Small intestine (tissue), 7 donors: ENCODE measurements at regions not wholly inside any gene's neighbourhood (a gene's known extent, or its start where the extent isn't known, plus 50 kb on each side); places are given as distances from the start of the nearest gene placed in this dataset.

Experiments
- DNase-seq, 2 donors: peaks; one replicate each; pipeline versions ENCODE4 v3.0.0 to v3.0.0-alpha.2; 2013
- FAIRE-seq: peaks from 2 replicates; lab custom pipeline; 2012; peaks lifted over from hg19 to GRCh38; lab: Jason Lieb, UNC
- H3K27ac ChIP-seq, 3 donors: one replicate each; pipeline ENCODE4 v1.5.1; 2013; ENCODE audit warnings: low read length in 2 of 3, mild to moderate bottlenecking in 2 of 3, control low read depth in 1 of 3, inconsistent platforms in 1 of 3, low read depth in 1 of 3, moderate library complexity in 1 of 3
- H3K27me3 ChIP-seq, 3 donors: one replicate each; pipeline ENCODE4 v1.6.1; 2013; ENCODE audit warnings: low read length in 3 of 3, inconsistent platforms in 1 of 3; ENCODE audit not compliant: control insufficient read depth in 3 of 3, insufficient read depth in 3 of 3
- H3K36me3 ChIP-seq, 3 donors: one replicate each; pipeline ENCODE4 v1.6.1; 2013; ENCODE audit warnings: low read length in 3 of 3, inconsistent platforms in 1 of 3, low read depth in 1 of 3, mild to moderate bottlenecking in 1 of 3, moderate library complexity in 1 of 3; ENCODE audit not compliant: control insufficient read depth in 3 of 3, insufficient read depth in 2 of 3
- H3K4me1 ChIP-seq, 3 donors: one replicate each; pipeline ENCODE4 v1.6.1; 2013; ENCODE audit warnings: low read length in 2 of 3, inconsistent platforms in 1 of 3, low read depth in 1 of 3, mild to moderate bottlenecking in 1 of 3, moderate library complexity in 1 of 3; ENCODE audit not compliant: control insufficient read depth in 3 of 3, insufficient read depth in 2 of 3
- H3K4me3 ChIP-seq, 3 donors: one replicate each; pipeline ENCODE4 v1.5.1; 2013; ENCODE audit warnings: low read length in 3 of 3, control low read depth in 1 of 3, inconsistent platforms in 1 of 3, low read depth in 1 of 3, mild to moderate bottlenecking in 1 of 3, moderate library complexity in 1 of 3
- H3K9me3 ChIP-seq, 2 donors: one replicate each; pipeline ENCODE4 v1.6.1; 2013; ENCODE audit warnings: low read depth in 1 of 2, low read length in 1 of 2; ENCODE audit not compliant: control insufficient read depth in 2 of 2, insufficient read depth in 1 of 2
- WGBS, 3 donors: extraction: QIAGEN DNeasy Blood & Tissue Kit; methylation state at CpG; one replicate each; pipeline ENCODE4 v1.1.7; 2013; 5-methylcytosine and 5-hydroxymethylcytosine counted together
- donor health status: healthy with polysubstance abuse.
- donor health status: control.
- donor health status: control.
- donor health status: Bipolar disorder and iron deficiency.
- donor health status: healthy.

DNA sequence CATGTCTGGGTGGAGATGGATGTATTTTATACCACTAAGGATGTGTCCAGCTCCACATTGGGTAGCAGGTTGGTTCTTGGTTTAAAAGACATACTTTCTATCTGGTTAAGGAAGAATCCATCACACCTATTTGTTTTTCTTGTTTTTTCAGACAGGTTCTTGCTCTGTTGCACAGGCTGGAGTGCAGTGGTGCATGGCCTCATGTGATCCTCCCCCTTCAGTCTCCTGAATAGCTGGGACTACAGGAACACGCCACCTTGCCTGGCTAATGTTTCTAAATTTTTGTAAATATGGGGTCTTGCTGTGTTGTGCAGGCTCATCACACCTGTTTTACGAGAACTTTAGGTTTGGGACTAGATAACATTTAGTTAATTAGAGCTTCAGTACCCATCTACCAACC, 80.2 kb upstream of the PRNP start:
- H3K27ac ChIP-seq, result no peak overlapping the region
- FAIRE-seq (no peak), DNase-seq (no peak)
- no peaks in the 10 kb centered on the region for H3K36me3 ChIP-seq
- peaks cover 0 to 3% (median 0%) of the 10 kb centered on the region in 3 donors for H3K4me1 ChIP-seq
- WGBS, 3 donors, result 77 to 94% (median 92%) methylated on average over 2 of the region's 2 CpGs
- no peak overlapping the region for H3K4me3 ChIP-seq
- peaks cover 0 to 5% (median 0%) of the 10 kb centered on the region in 3 donors for H3K27me3 ChIP-seq
- no peaks in the 10 kb centered on the region for H3K9me3 ChIP-seq

GRCh38 chr20:4605166-4605565, 81.1 kb upstream of the PRNP start:
- H3K27ac ChIP-seq, result no peak overlapping the region
- H3K4me3 ChIP-seq, result no peak overlapping the region
- peaks cover 0 to 5% (median 0%) of the 10 kb centered on the region in 3 donors for H3K27me3 ChIP-seq
- peaks cover 0 to 3% (median 0%) of the 10 kb centered on the region in 3 donors for H3K4me1 ChIP-seq
- no peaks in the 10 kb centered on the region for H3K36me3 ChIP-seq
- FAIRE-seq (peak; percentile 5), DNase-seq (no peak)
- 29 to 56% (median 29%) methylated on average over 4 of the region's 4 CpGs for whole genome bisulfite sequencing, 3 donors
- no peaks in the 10 kb centered on the region for H3K9me3 ChIP-seq

- no peak overlapping the region for H3K4me3 ChIP-seq
- 23 to 63% (median 28%) methylated on average over 3 of the region's 3 CpGs for WGBS, 3 donors
- peak in 1 of 2 donors; percentile 63 for DNase-seq
- H3K36me3 ChIP-seq, result no peaks in the 10 kb centered on the region
- no peaks in the 10 kb centered on the region for H3K9me3 ChIP-seq
- H3K27ac ChIP-seq, result no peak overlapping the region
- FAIRE-seq, result no peak
- H3K4me1 ChIP-seq, result peaks cover 0 to 3% (median 0%) of the 10 kb centered on the region in 3 donors
- H3K27me3 ChIP-seq, result peaks cover 0 to 5% (median 0%) of the 10 kb centered on the region in 3 donors
Measured at GRCh38 chr20:4604580-4604979, 81.7 kb upstream of the PRNP start.

DNA sequence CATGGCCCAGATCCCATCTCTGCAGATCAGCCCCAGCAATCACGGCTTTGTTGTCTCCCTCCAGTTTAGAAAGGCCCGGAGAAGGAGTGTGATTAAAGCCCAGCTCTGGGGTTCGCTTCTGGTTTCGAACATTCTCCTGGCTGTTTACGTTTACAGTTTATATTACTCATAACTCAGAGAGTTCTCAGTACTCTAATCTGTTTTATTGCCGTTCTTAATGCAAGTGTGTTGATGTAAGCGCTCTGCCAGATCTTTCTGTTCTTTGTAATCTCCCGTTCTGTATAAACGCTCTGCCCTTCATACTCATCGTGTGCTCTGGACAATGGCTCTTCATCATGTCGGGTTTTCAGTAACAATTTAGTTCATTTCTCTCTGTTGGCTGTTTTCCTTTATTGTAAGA, 82.5 kb upstream of the PRNP start:
- Histone ChIP-seq H3K27me3 (peaks cover 0 to 5% (median 0%) of the 10 kb centered on the region in 3 donors), H3K9me3 (no peaks in the 10 kb centered on the region), H3K4me1 (peaks cover 0 to 3% (median 0%) of the 10 kb centered on the region in 3 donors), H3K4me3 (no peak overlapping the region), H3K36me3 (no peaks in the 10 kb centered on the region), H3K27ac (no peak overlapping the region)
- WGBS, 3 donors, result 12 to 52% (median 34%) methylated on average over 11 of the region's 11 CpGs
- FAIRE-seq, result no peak
- DNase-seq, result peak; percentile 11 to 79

- 75 to 85% (median 81%) methylated on average over 4 of the region's 4 CpGs for WGBS, 3 donors
- no peak overlapping the region for H3K27ac ChIP-seq
- DNase-seq, result no peak
- no peaks in the 10 kb centered on the region for H3K9me3 ChIP-seq
- H3K27me3 ChIP-seq, result peaks cover 0 to 5% (median 0%) of the 10 kb centered on the region in 3 donors
- H3K4me3 ChIP-seq, result no peak overlapping the region
- H3K4me1 ChIP-seq, result peaks cover 0 to 3% (median 0%) of the 10 kb centered on the region in 3 donors
- no peak for FAIRE-seq
- no peaks in the 10 kb centered on the region for H3K36me3 ChIP-seq
Measured at GRCh38 chr20:4602297-4602631, 84.0 kb upstream of the PRNP start.

DNA sequence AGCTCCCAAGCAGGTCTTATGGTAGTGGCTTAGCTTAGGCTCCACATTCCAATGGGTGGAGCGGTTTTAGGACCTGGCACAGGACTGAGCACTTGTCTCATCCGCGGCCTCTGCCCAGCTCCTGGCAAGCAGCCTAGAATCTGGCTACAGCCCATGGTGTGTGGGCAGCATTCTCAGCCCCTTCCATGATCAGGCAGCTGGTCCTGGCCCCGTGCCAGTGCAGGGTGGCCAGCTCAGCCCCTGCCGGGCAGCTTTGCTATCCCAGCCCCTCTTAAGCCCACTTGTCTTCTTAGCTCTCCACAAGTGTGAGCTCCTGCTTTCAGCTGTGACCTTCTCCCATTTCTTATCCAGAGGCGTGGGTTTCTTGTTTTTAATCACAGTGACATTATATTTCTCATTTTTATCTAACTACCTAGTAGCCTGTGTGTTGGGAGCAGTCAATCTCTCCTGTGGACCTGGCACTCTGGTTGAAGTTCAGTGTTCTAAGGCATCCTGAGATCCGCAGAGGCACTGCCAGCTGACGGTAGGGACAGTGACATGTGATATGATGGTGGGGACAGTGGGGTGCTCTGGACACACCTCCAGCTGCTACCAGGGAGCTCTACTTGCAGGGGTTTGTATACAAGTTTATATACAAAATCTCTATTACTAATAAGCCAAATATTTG, 84.5 kb upstream of the PRNP start:
- 10 to 40% (median 19%) methylated on average over 8 of the region's 8 CpGs for WGBS, 3 donors
- Histone ChIP-seq H3K27ac (no peak overlapping the region), H3K9me3 (no peaks in the 10 kb centered on the region), H3K36me3 (no peaks in the 10 kb centered on the region), H3K4me1 (peaks cover 0 to 3% (median 0%) of the 10 kb centered on the region in 3 donors), H3K4me3 (no peak overlapping the region), H3K27me3 (peaks cover 0 to 5% (median 0%) of the 10 kb centered on the region in 3 donors)
- peak in 1 of 2 donors; percentile 64 for DNase-seq
- no peak for FAIRE-seq

- FAIRE-seq (no peak), DNase-seq (no peak)
- Histone ChIP-seq H3K4me1 (peaks cover 0 to 3% (median 0%) of the 10 kb centered on the region in 3 donors), H3K9me3 (no peaks in the 10 kb centered on the region), H3K4me3 (no peak overlapping the region), H3K27ac (no peak overlapping the region), H3K36me3 (no peaks in the 10 kb centered on the region), H3K27me3 (peaks cover 0 to 5% (median 0%) of the 10 kb centered on the region in 3 donors)
- 59 to 72% (median 66%) methylated on average over 6 of the region's 6 CpGs for WGBS, 3 donors
Measured at GRCh38 chr20:4600308-4601014, 85.8 kb upstream of the PRNP start.

DNA sequence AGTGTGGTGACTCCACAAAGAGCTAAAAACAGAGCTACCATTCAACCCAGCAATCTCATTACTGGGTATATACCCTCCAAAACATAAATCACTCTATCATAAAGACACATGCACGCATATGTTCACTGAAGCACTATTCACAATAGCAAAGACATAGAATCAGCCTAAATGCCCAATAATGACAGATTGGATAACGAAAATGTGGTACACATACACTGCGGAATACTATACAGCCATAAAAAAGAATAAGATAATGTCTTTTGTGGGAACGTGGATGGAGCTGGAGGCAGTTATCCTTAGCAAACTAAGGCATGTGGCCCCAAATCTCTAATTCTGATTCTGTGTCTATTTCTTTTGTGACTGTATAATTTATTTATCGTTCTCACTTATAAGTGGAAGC, 89.0 kb upstream of the PRNP start:
- no peaks in the 10 kb centered on the region for H3K27me3 ChIP-seq
- no peak for FAIRE-seq
- no peaks in the 10 kb centered on the region for H3K9me3 ChIP-seq
- no peaks in the 10 kb centered on the region for H3K36me3 ChIP-seq
- no peak for DNase-seq
- peaks cover 0 to 6% (median 0%) of the 10 kb centered on the region in 3 donors for H3K4me1 ChIP-seq
- WGBS, 3 donors, result 86 to 91% (median 89%) methylated on average over 5 of the region's 5 CpGs
- H3K27ac ChIP-seq, result no peak overlapping the region
- no peak overlapping the region for H3K4me3 ChIP-seq
